Osteocyte (in vitro differentiated cells): ENCODE measurements at regions not wholly inside any gene's neighbourhood (a gene's known extent, or its start where the extent isn't known, plus 50 kb on each side); places are given as distances from the start of the nearest gene placed in this dataset.
A peak's percentile ranks its signal among the peaks of the same experiment; 100 is the strongest.

Experiments
- DNase-seq: peaks from one replicate; pipeline ENCODE4 v3.0.0; 2021; ENCODE audit warnings: mixed read lengths; ENCODE audit not compliant: unreplicated experiment; ENCODE audit errors: extremely low spot score
- H3K27ac Mint-ChIP-seq: one replicate; pipeline ENCODE4 v1.8.0; 2021; ENCODE audit warnings: mild to moderate bottlenecking, mixed read lengths; ENCODE audit not compliant: unreplicated experiment
- H3K27me3 Mint-ChIP-seq: one replicate; pipeline ENCODE4 v1.8.0; 2021; ENCODE audit warnings: mixed read lengths; ENCODE audit not compliant: unreplicated experiment
- H3K36me3 Mint-ChIP-seq: one replicate; pipeline ENCODE4 v1.8.0; 2021; ENCODE audit warnings: mixed read lengths; ENCODE audit not compliant: unreplicated experiment
- H3K4me1 Mint-ChIP-seq: one replicate; pipeline ENCODE4 v1.8.0; 2021; ENCODE audit warnings: mixed read lengths; ENCODE audit not compliant: unreplicated experiment
- H3K4me3 Mint-ChIP-seq: one replicate; pipeline ENCODE4 v1.8.0; 2021; ENCODE audit warnings: mild to moderate bottlenecking, moderate library complexity, mixed read lengths; ENCODE audit not compliant: unreplicated experiment
- H3K9me3 Mint-ChIP-seq: one replicate; pipeline ENCODE4 v1.8.0; 2021; ENCODE audit warnings: mixed read lengths; ENCODE audit not compliant: unreplicated experiment
- CTCF ChIP-seq: fragments of 200-600 bp; sonication (generic); IDR thresholded peaks from 2 replicates; pipeline ENCODE4 v1.5.0; 2021; ENCODE audit warnings: antibody characterized with exemption, mild to moderate bottlenecking, moderate library complexity

- no peak overlapping the region for H3K4me3 Mint-ChIP-seq
Measured at GRCh38 chr18:67260841-67261240, 255.7 kb downstream of the DSEL start.

GRCh38 chr18:67250776-67251424 lies 265.6 kb downstream of the DSEL start:
- no peak overlapping the region for H3K4me3 Mint-ChIP-seq
- H3K27ac Mint-ChIP-seq = no peak overlapping the region
- H3K36me3 Mint-ChIP-seq = peaks cover 7% of the 10 kb centered on the region
- H3K9me3 Mint-ChIP-seq = peaks cover 17% of the 10 kb centered on the region
- no peaks in the 10 kb centered on the region for H3K27me3 Mint-ChIP-seq
- peaks cover 3% of the 10 kb centered on the region for H3K4me1 Mint-ChIP-seq
- DNase-seq = no peak
- no peak for TF ChIP-seq CTCF

More at GRCh38 chr18:67260841-67261240, 255.7 kb downstream of the DSEL start:
- Mint-ChIP-seq H3K27ac (no peak overlapping the region), H3K36me3 (no peaks in the 10 kb centered on the region), H3K4me1 (peaks cover 26% of the 10 kb centered on the region), H3K27me3 (no peaks in the 10 kb centered on the region), H3K9me3 (no peaks in the 10 kb centered on the region)
- no peak for DNase-seq
- no peak for TF ChIP-seq CTCF

- Mint-ChIP-seq H3K27me3 (no peaks in the 10 kb centered on the region), H3K4me3 (peak overlapping the region; percentile 59), H3K9me3 (peaks cover 3% of the 10 kb centered on the region), H3K36me3 (peaks cover 5% of the 10 kb centered on the region), H3K4me1 (peaks cover 16% of the 10 kb centered on the region), H3K27ac (peak overlapping the region; percentile 84)
- no peak for TF ChIP-seq CTCF
- no peak for DNase-seq
Measured at GRCh38 chr18:67243799-67244587, 272.5 kb downstream of the DSEL start.

- TF ChIP-seq CTCF = no peak
- H3K9me3 Mint-ChIP-seq = no peaks in the 10 kb centered on the region
- H3K27me3 Mint-ChIP-seq = no peaks in the 10 kb centered on the region
- no peak overlapping the region for H3K27ac Mint-ChIP-seq
- H3K4me3 Mint-ChIP-seq = no peak overlapping the region
- H3K36me3 Mint-ChIP-seq = peaks cover 1% of the 10 kb centered on the region
- DNase-seq = no peak
- H3K4me1 Mint-ChIP-seq = peaks cover 16% of the 10 kb centered on the region
Measured at GRCh38 chr18:67242001-67242400, 274.5 kb downstream of the DSEL start.

GRCh38 chr18:67241299-67241698 lies 275.2 kb downstream of the DSEL start:
- Mint-ChIP-seq H3K27me3 (no peaks in the 10 kb centered on the region), H3K9me3 (no peaks in the 10 kb centered on the region), H3K27ac (no peak overlapping the region), H3K36me3 (no peaks in the 10 kb centered on the region), H3K4me3 (no peak overlapping the region), H3K4me1 (peaks cover 15% of the 10 kb centered on the region)
- no peak for DNase-seq
- no peak for TF ChIP-seq CTCF
